DND-41 (cell line): ENCODE measurements at regions not wholly inside any gene's neighbourhood (a gene's known extent, or its start where the extent isn't known, plus 50 kb on each side); places are given as distances from the start of the nearest gene placed in this dataset.

Source experiments
- ATAC-seq: fragments of 200-7000 bp; cut with Tn5 transposase; 3 replicates; pipeline ENCODE4 v1.9.1; 2021; ENCODE audit warnings: low read depth; ENCODE audit not compliant: insufficient read depth
- DNase-seq: peaks from one replicate; pipeline ENCODE4 v3.0.0-alpha.2; 2020
- H2AFZ ChIP-seq: 2 replicates; pipeline ENCODE4 v1.6.0; 2012; ENCODE audit warnings: low read depth, low read length
- H3K27ac ChIP-seq: 2 replicates; pipeline ENCODE4 v1.5.1; 2012; ENCODE audit warnings: low read length, inconsistent platforms
- H3K27me3 ChIP-seq: fragments of 200-600 bp; sonication (generic); 2 replicates; pipeline ENCODE4 v1.6.0; 2012; ENCODE audit warnings: low read length, mild to moderate bottlenecking, inconsistent platforms; ENCODE audit not compliant: insufficient read depth, poor library complexity
- H3K36me3 ChIP-seq: 2 replicates; pipeline ENCODE4 v1.5.1; 2012; ENCODE audit warnings: low read length, inconsistent platforms; ENCODE audit not compliant: insufficient read depth
- H3K4me1 ChIP-seq: 2 replicates; pipeline ENCODE4 v1.5.1; 2012; ENCODE audit warnings: mild to moderate bottlenecking, low read length; ENCODE audit not compliant: insufficient read depth
- H3K4me2 ChIP-seq: 2 replicates; pipeline ENCODE4 v1.6.0; 2012; ENCODE audit warnings: mild to moderate bottlenecking, moderate library complexity, low read length, inconsistent platforms; ENCODE audit not compliant: insufficient read depth
- H3K4me3 ChIP-seq, 2 experiments: fragments of 200-600 bp in 1 of 2; shearing (Covaris generic) in 1 of 2; 2 replicates each; pipeline ENCODE4 v1.5.1; 2012 to 2016; ENCODE audit warnings: inconsistent platforms in 2 of 2, low read length in 2 of 2, mild to moderate bottlenecking in 2 of 2, low read depth in 1 of 2, moderate library complexity in 1 of 2
- H3K79me2 ChIP-seq: 2 replicates; pipeline ENCODE4 v1.6.0; 2012; ENCODE audit warnings: low read length, inconsistent platforms; ENCODE audit not compliant: insufficient read depth
- H3K9ac ChIP-seq: 2 replicates; pipeline ENCODE4 v1.6.0; 2012; ENCODE audit warnings: low read depth, mild to moderate bottlenecking, inconsistent platforms, low read length, moderate library complexity
- H3K9me3 ChIP-seq: 2 replicates; pipeline ENCODE4 v1.5.1; 2012; ENCODE audit warnings: low read length, moderate library complexity, mild to moderate bottlenecking, inconsistent platforms; ENCODE audit not compliant: insufficient read depth, severe bottlenecking
- H4K20me1 ChIP-seq: 2 replicates; pipeline ENCODE4 v1.6.0; 2012; ENCODE audit warnings: low read length; ENCODE audit not compliant: insufficient read depth
- CTCF ChIP-seq: IDR thresholded peaks from 2 replicates; pipeline ENCODE4 v1.5.1; 2012; ENCODE audit warnings: borderline replicate concordance, low read length, moderate library complexity, mild to moderate bottlenecking; ENCODE audit not compliant: poor library complexity, severe bottlenecking; ENCODE audit errors: extremely low read depth
- EZH2 ChIP-seq: IDR thresholded peaks from 3 replicates; pipeline ENCODE4 v1.6.1; 2012; ENCODE audit warnings: borderline replicate concordance, low read depth, mild to moderate bottlenecking, moderate library complexity, low read length, inconsistent platforms; ENCODE audit not compliant: severe bottlenecking

- Histone ChIP-seq H4K20me1 (no peaks in the 10 kb centered on the region), H2AFZ (no peak overlapping the region), H3K4me1 (no peaks in the 10 kb centered on the region), H3K36me3 (no peaks in the 10 kb centered on the region), H3K4me2 (no peak overlapping the region), H3K27ac (no peak overlapping the region), H3K4me3 (no peak overlapping the region), H3K79me2 (no peaks in the 10 kb centered on the region), H3K9me3 (no peaks in the 10 kb centered on the region), H3K27me3 (peaks cover 11% of the 10 kb centered on the region), H3K9ac (no peak overlapping the region)
- no peak for ATAC-seq
- TF ChIP-seq CTCF, result no peak
- TF ChIP-seq EZH2, result no peak
- DNase-seq, result no peak
These were observed 517.0 kb downstream of the GADD45G start for GRCh38 chr9:90121762-90122161.

- no peaks in the 10 kb centered on the region for H3K9me3 ChIP-seq
These were observed 517.7 kb downstream of the DIRAS2 start for GRCh38 chr9:90124961-90125360.

DNA sequence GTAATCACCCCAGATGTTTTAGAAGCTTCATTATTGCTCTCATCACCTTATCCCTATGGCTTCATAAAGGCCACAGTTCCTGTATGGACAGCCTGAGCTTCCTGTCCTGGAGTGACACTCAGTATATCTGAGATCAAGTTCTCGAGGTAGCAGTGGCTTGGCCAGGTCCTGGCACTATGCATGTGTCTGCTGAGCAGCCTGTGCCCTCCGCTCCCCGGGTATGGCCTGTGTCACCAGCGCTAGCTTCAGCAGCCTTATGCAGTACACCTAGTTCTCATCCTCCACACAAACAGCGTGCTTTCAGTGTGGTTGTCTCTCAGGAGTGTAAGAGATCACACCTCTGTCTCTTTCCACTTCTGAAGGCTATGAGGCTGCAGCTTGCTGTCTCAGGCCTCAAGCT is 514.7 kb downstream of the DIRAS2 start:
- no peaks in the 10 kb centered on the region for H4K20me1 ChIP-seq
- no peaks in the 10 kb centered on the region for H3K36me3 ChIP-seq
- DNase-seq (no peak), ATAC-seq (no peak)
- H3K27ac ChIP-seq, result no peak overlapping the region
- H3K4me1 ChIP-seq, result no peaks in the 10 kb centered on the region
- H3K9me3 ChIP-seq, result no peaks in the 10 kb centered on the region
- H3K4me3 ChIP-seq, result no peak overlapping the region
- no peak overlapping the region for H3K9ac ChIP-seq
- TF ChIP-seq CTCF (no peak), EZH2 (no peak)
- H3K4me2 ChIP-seq, result no peak overlapping the region
- no peak overlapping the region for H2AFZ ChIP-seq
- peaks cover 7% of the 10 kb centered on the region for H3K27me3 ChIP-seq
- no peaks in the 10 kb centered on the region for H3K79me2 ChIP-seq

More at GRCh38 chr9:90124961-90125360, 517.7 kb downstream of the DIRAS2 start:
- Histone ChIP-seq H3K9ac (no peak overlapping the region), H3K79me2 (no peaks in the 10 kb centered on the region), H3K4me3 (no peak overlapping the region), H3K4me1 (no peaks in the 10 kb centered on the region), H3K27ac (no peak overlapping the region), H3K27me3 (peaks cover 10% of the 10 kb centered on the region), H3K36me3 (no peaks in the 10 kb centered on the region), H3K4me2 (no peak overlapping the region), H4K20me1 (no peaks in the 10 kb centered on the region), H2AFZ (no peak overlapping the region)
- TF ChIP-seq EZH2, result no peak
- TF ChIP-seq CTCF, result no peak
- ATAC-seq, result no peak
- DNase-seq, result no peak

- DNase-seq (no peak), ATAC-seq (no peak)
- Histone ChIP-seq H3K27ac (no peak overlapping the region), H3K9me3 (no peaks in the 10 kb centered on the region), H2AFZ (no peak overlapping the region), H3K4me2 (no peak overlapping the region), H3K79me2 (no peaks in the 10 kb centered on the region), H3K9ac (no peak overlapping the region), H4K20me1 (no peaks in the 10 kb centered on the region), H3K4me1 (no peaks in the 10 kb centered on the region), H3K36me3 (no peaks in the 10 kb centered on the region), H3K4me3 (no peak overlapping the region), H3K27me3 (peaks cover 9% of the 10 kb centered on the region)
- TF ChIP-seq CTCF, result no peak
- TF ChIP-seq EZH2, result no peak
These were observed 513.9 kb downstream of the DIRAS2 start for GRCh38 chr9:90128587-90129190.
